ENCODE measurements at regions not wholly inside any gene's neighbourhood (a gene's known extent, or its start where the extent isn't known, plus 50 kb on each side); places are given as distances from the start of the nearest gene placed in this dataset.

- Mint-ChIP-seq H3K4me3 (no peak overlapping the region), H3K9me3 (peaks cover 14% of the 10 kb centered on the region), H3K36me3 (ENCODE audit: low read depth) (peaks cover 12% of the 10 kb centered on the region), H3K27ac (no peak overlapping the region), H3K27me3 (ENCODE audit: insufficient read depth) (no peaks in the 10 kb centered on the region), H3K4me1 (ENCODE audit: low read depth) (no peaks in the 10 kb centered on the region)
- intact Hi-C loops (cut with micrococcal nuclease): no loop called here
- no peak for DNase-seq (ENCODE audit: low spot score)
Observed at GRCh38 chr13:74017301-74018061, 116.7 kb downstream of the KLF12 start.

- Mint-ChIP-seq H3K36me3 (ENCODE audit: low read depth) (peaks cover 3% of the 10 kb centered on the region), H3K27me3 (ENCODE audit: insufficient read depth) (no peaks in the 10 kb centered on the region), H3K4me3 (no peak overlapping the region), H3K4me1 (ENCODE audit: low read depth) (no peaks in the 10 kb centered on the region), H3K27ac (no peak overlapping the region), H3K9me3 (peaks cover under 1% of the 10 kb centered on the region)
- intact Hi-C loops (cut with micrococcal nuclease): no loop called here
- no peak for DNase-seq (ENCODE audit: low spot score)
Observed at GRCh38 chr13:74015137-74015536, 119.1 kb downstream of the KLF12 start.

- no peak overlapping the region for H3K4me3 Mint-ChIP-seq
- H3K27me3 Mint-ChIP-seq (ENCODE audit: insufficient read depth): no peaks in the 10 kb centered on the region
- intact Hi-C loops (cut with micrococcal nuclease): no loop called here
- no peaks in the 10 kb centered on the region for H3K9me3 Mint-ChIP-seq
- peaks cover 6% of the 10 kb centered on the region for H3K36me3 Mint-ChIP-seq (ENCODE audit: low read depth)
- no peak overlapping the region for H3K27ac Mint-ChIP-seq
- no peak for DNase-seq (ENCODE audit: low spot score)
- H3K4me1 Mint-ChIP-seq (ENCODE audit: low read depth): no peaks in the 10 kb centered on the region
Observed at GRCh38 chr13:74009100-74009668, 125.0 kb downstream of the KLF12 start.

GRCh38 chr13:74006666-74007065 lies 127.5 kb downstream of the KLF12 start:
- no peaks in the 10 kb centered on the region for H3K9me3 Mint-ChIP-seq
- H3K27me3 Mint-ChIP-seq (ENCODE audit: insufficient read depth): no peaks in the 10 kb centered on the region
- H3K36me3 Mint-ChIP-seq (ENCODE audit: low read depth): peaks cover 5% of the 10 kb centered on the region
- DNase-seq (ENCODE audit: low spot score): no peak
- no peak overlapping the region for H3K4me3 Mint-ChIP-seq
- H3K27ac Mint-ChIP-seq: no peak overlapping the region
- H3K4me1 Mint-ChIP-seq (ENCODE audit: low read depth): no peaks in the 10 kb centered on the region
- intact Hi-C loops (cut with micrococcal nuclease): no loop called here

GRCh38 chr13:74005320-74006157 lies 128.7 kb downstream of the KLF12 start:
- Mint-ChIP-seq H3K36me3 (ENCODE audit: low read depth) (peaks cover 5% of the 10 kb centered on the region), H3K27ac (no peak overlapping the region), H3K9me3 (no peaks in the 10 kb centered on the region), H3K4me1 (ENCODE audit: low read depth) (no peaks in the 10 kb centered on the region), H3K4me3 (no peak overlapping the region), H3K27me3 (ENCODE audit: insufficient read depth) (no peaks in the 10 kb centered on the region)
- DNase-seq (ENCODE audit: low spot score): no peak
- intact Hi-C loops (cut with micrococcal nuclease): no loop called here

- H3K36me3 Mint-ChIP-seq (ENCODE audit: low read depth): peaks cover 1% of the 10 kb centered on the region
- H3K27me3 Mint-ChIP-seq (ENCODE audit: insufficient read depth): no peaks in the 10 kb centered on the region
- intact Hi-C loops (cut with micrococcal nuclease): no loop called here
- no peak overlapping the region for H3K27ac Mint-ChIP-seq
- DNase-seq (ENCODE audit: low spot score): no peak
- H3K4me3 Mint-ChIP-seq: no peak overlapping the region
- H3K9me3 Mint-ChIP-seq: no peaks in the 10 kb centered on the region
- peaks cover 1% of the 10 kb centered on the region for H3K4me1 Mint-ChIP-seq (ENCODE audit: low read depth)
Observed at GRCh38 chr13:74004109-74004508, 130.1 kb downstream of the KLF12 start.

- H3K36me3 Mint-ChIP-seq (ENCODE audit: low read depth): no peaks in the 10 kb centered on the region
- no peak overlapping the region for H3K27ac Mint-ChIP-seq
- H3K27me3 Mint-ChIP-seq (ENCODE audit: insufficient read depth): no peaks in the 10 kb centered on the region
- H3K9me3 Mint-ChIP-seq: no peaks in the 10 kb centered on the region
- no peak overlapping the region for H3K4me3 Mint-ChIP-seq
- DNase-seq (ENCODE audit: low spot score): no peak
- peaks cover 9% of the 10 kb centered on the region for H3K4me1 Mint-ChIP-seq (ENCODE audit: low read depth)
- intact Hi-C loops (cut with micrococcal nuclease): no loop called here
Observed at GRCh38 chr13:74003374-74003773, 130.8 kb downstream of the KLF12 start.

GRCh38 chr13:74000876-74001275 lies 133.3 kb downstream of the KLF12 start:
- Mint-ChIP-seq H3K27me3 (ENCODE audit: insufficient read depth) (no peaks in the 10 kb centered on the region), H3K36me3 (ENCODE audit: low read depth) (no peaks in the 10 kb centered on the region), H3K9me3 (no peaks in the 10 kb centered on the region), H3K4me3 (no peak overlapping the region), H3K27ac (no peak overlapping the region), H3K4me1 (ENCODE audit: low read depth) (peaks cover 9% of the 10 kb centered on the region)
- intact Hi-C loops (cut with micrococcal nuclease): no loop called here
- DNase-seq (ENCODE audit: low spot score): no peak

GRCh38 chr13:73998631-73999030 lies 135.6 kb downstream of the KLF12 start:
- Mint-ChIP-seq H3K27ac (no peak overlapping the region), H3K27me3 (ENCODE audit: insufficient read depth) (no peaks in the 10 kb centered on the region)
- intact Hi-C loops (cut with micrococcal nuclease): no loop called here

GRCh38 chr13:73997964-73998363 lies 136.2 kb downstream of the KLF12 start:
- H3K4me1 Mint-ChIP-seq (ENCODE audit: low read depth): peaks cover 9% of the 10 kb centered on the region
- no peak for DNase-seq (ENCODE audit: low spot score)
- no peaks in the 10 kb centered on the region for H3K27me3 Mint-ChIP-seq (ENCODE audit: insufficient read depth)
- peaks cover 5% of the 10 kb centered on the region for H3K36me3 Mint-ChIP-seq (ENCODE audit: low read depth)
- no peak overlapping the region for H3K4me3 Mint-ChIP-seq
- no peak overlapping the region for H3K27ac Mint-ChIP-seq
- intact Hi-C loops (cut with micrococcal nuclease): no loop called here
- no peaks in the 10 kb centered on the region for H3K9me3 Mint-ChIP-seq

More at GRCh38 chr13:73998631-73999030, 135.6 kb downstream of the KLF12 start:
- Mint-ChIP-seq H3K4me3 (no peak overlapping the region), H3K9me3 (no peaks in the 10 kb centered on the region), H3K4me1 (ENCODE audit: low read depth) (peaks cover 9% of the 10 kb centered on the region), H3K36me3 (ENCODE audit: low read depth) (peaks cover 3% of the 10 kb centered on the region)
- DNase-seq (ENCODE audit: low spot score): no peak

GRCh38 chr13:73996569-73996968 lies 137.6 kb downstream of the KLF12 start:
- Mint-ChIP-seq H3K9me3 (no peaks in the 10 kb centered on the region), H3K4me3 (no peak overlapping the region), H3K4me1 (ENCODE audit: low read depth) (peaks cover 9% of the 10 kb centered on the region), H3K27me3 (ENCODE audit: insufficient read depth) (no peaks in the 10 kb centered on the region), H3K36me3 (ENCODE audit: low read depth) (peaks cover 10% of the 10 kb centered on the region), H3K27ac (no peak overlapping the region)
- no peak for DNase-seq (ENCODE audit: low spot score)
- intact Hi-C loops (cut with micrococcal nuclease): no loop called here

GRCh38 chr13:73995736-73996135 lies 138.5 kb downstream of the KLF12 start:
- no peaks in the 10 kb centered on the region for H3K9me3 Mint-ChIP-seq
- intact Hi-C loops (cut with micrococcal nuclease): no loop called here
- peaks cover 9% of the 10 kb centered on the region for H3K4me1 Mint-ChIP-seq (ENCODE audit: low read depth)
- H3K27me3 Mint-ChIP-seq (ENCODE audit: insufficient read depth): no peaks in the 10 kb centered on the region
- no peak for DNase-seq (ENCODE audit: low spot score)
- H3K36me3 Mint-ChIP-seq (ENCODE audit: low read depth): peaks cover 10% of the 10 kb centered on the region
- no peak overlapping the region for H3K27ac Mint-ChIP-seq
- no peak overlapping the region for H3K4me3 Mint-ChIP-seq

GRCh38 chr13:73993661-73994060 lies 140.5 kb downstream of the KLF12 start:
- intact Hi-C loops (cut with micrococcal nuclease): no loop called here

More at GRCh38 chr13:73993661-73994060, 140.5 kb downstream of the KLF12 start:
- peaks cover 10% of the 10 kb centered on the region for H3K4me1 Mint-ChIP-seq (ENCODE audit: low read depth)
- no peak overlapping the region for H3K27ac Mint-ChIP-seq
- H3K36me3 Mint-ChIP-seq (ENCODE audit: low read depth): peaks cover 10% of the 10 kb centered on the region
- no peak for DNase-seq (ENCODE audit: low spot score)
- H3K4me3 Mint-ChIP-seq: no peak overlapping the region
- no peaks in the 10 kb centered on the region for H3K27me3 Mint-ChIP-seq (ENCODE audit: insufficient read depth)
- H3K9me3 Mint-ChIP-seq: no peaks in the 10 kb centered on the region
